Endothelial cell of umbilical vein (primary cell): ENCODE measurements at regions not wholly inside any gene's neighbourhood (a gene's known extent, or its start where the extent isn't known, plus 50 kb on each side); places are given as distances from the start of the nearest gene placed in this dataset.

Experiments
- EZH2 ChIP-seq: IDR thresholded peaks from 2 replicates; pipeline ENCODE4 v1.6.1; 2012; ENCODE audit warnings: borderline replicate concordance, low read depth, mild to moderate bottlenecking, moderate library complexity, low read length, inconsistent platforms; ENCODE audit not compliant: severe bottlenecking
- FOS ChIP-seq: IDR thresholded peaks from 2 replicates; pipeline ENCODE4 v1.6.1; 2011; ENCODE audit warnings: mild to moderate bottlenecking, low read length, moderate library complexity, borderline replicate concordance; ENCODE audit not compliant: insufficient read depth
- GATA2 ChIP-seq: IDR thresholded peaks from 2 replicates; pipeline ENCODE4 v1.7.0; 2011; ENCODE audit warnings: low read depth, mild to moderate bottlenecking, moderate library complexity, mixed read lengths, low read length; ENCODE audit not compliant: insufficient read length, insufficient read depth
- JUN ChIP-seq: IDR thresholded peaks from 2 replicates; pipeline ENCODE4 v1.6.1; 2011; ENCODE audit warnings: borderline replicate concordance, low read depth; ENCODE audit not compliant: insufficient read length, insufficient read depth
- POLR2AphosphoS5 ChIP-seq: IDR thresholded peaks from 2 replicates; pipeline ENCODE4 v1.6.1; 2012; ENCODE audit warnings: low read depth, mild to moderate bottlenecking, control low read depth, low read length, moderate library complexity; ENCODE audit not compliant: insufficient read depth
- TF ChIP-seq, protein P1 (sequence below), 2 donors: IDR thresholded peaks; 1 replicate in 1 of 2; 2 replicates in 1 of 2; pipeline ENCODE4 v1.5.1; 2011; ENCODE audit warnings: low read length in 2 of 2, mild to moderate bottlenecking in 2 of 2, moderate library complexity in 2 of 2, control low read depth in 1 of 2, inconsistent platforms in 1 of 2, low read depth in 1 of 2; ENCODE audit not compliant: insufficient read depth in 1 of 2; ENCODE audit errors: extremely low read depth in 1 of 2

DNA sequence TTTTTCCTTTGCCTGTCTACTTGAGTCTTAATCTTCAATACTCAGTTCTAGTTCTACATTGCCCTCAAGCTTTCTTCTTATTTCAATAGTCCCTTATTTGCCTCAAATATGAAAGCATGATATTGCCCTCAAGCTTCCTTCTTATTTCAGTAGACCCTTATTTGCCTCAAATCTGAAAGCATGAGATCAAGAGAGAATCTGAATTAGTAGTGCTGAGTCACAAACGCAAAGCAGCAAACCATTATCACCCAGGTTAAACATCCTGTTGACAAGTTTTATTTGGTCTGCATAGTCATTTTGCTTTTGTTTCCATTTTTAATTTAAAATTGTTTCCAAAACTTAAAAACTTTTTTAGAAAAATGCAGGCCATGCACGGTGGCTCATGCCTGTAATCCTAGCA, 583.3 kb upstream of the FSHR start:
- no peak for TF ChIP-seq POLR2AphosphoS5
- no peak for TF ChIP-seq GATA2
- no peak for TF ChIP-seq JUN
- TF ChIP-seq, protein P1, sequence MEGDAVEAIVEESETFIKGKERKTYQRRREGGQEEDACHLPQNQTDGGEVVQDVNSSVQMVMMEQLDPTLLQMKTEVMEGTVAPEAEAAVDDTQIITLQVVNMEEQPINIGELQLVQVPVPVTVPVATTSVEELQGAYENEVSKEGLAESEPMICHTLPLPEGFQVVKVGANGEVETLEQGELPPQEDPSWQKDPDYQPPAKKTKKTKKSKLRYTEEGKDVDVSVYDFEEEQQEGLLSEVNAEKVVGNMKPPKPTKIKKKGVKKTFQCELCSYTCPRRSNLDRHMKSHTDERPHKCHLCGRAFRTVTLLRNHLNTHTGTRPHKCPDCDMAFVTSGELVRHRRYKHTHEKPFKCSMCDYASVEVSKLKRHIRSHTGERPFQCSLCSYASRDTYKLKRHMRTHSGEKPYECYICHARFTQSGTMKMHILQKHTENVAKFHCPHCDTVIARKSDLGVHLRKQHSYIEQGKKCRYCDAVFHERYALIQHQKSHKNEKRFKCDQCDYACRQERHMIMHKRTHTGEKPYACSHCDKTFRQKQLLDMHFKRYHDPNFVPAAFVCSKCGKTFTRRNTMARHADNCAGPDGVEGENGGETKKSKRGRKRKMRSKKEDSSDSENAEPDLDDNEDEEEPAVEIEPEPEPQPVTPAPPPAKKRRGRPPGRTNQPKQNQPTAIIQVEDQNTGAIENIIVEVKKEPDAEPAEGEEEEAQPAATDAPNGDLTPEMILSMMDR (IDR thresholded peaks at IDR 0.05; ENCODE audit: extremely low read depth in 1 of 2, insufficient read depth in 1 of 2, low read depth in 1 of 2, low read length in 2 of 2), result no peak
- no peak for TF ChIP-seq EZH2
- no peak for TF ChIP-seq FOS
